Stimulated activated naive B cell treated with anti-CD40 and anti-IgM and Interleukin-4, amounts not matched to agents 10 μg/mL and 1 μg/mL and 100 μg/mL, for 72 hours (primary cell): ENCODE measurements at regions not wholly inside any gene's neighbourhood (a gene's known extent, or its start where the extent isn't known, plus 50 kb on each side); places are given as distances from the start of the nearest gene placed in this dataset.

ENCODE experiments used
- ATAC-seq, 2 donors: fragments of 150-1000 bp; cut with Tn5 transposase; replicated peaks; 2 replicates each; pipeline ENCODE4 v1.10.0; 2021; ENCODE audit warnings: moderate library complexity in 1 of 2
- DNase-seq: peaks from one replicate; pipeline ENCODE4 v3.0.0; 2021
- H3K27ac Mint-ChIP-seq: one replicate; pipeline ENCODE4 v1.8.0; 2022; ENCODE audit warnings: mild to moderate bottlenecking, mixed read lengths
- H3K27me3 Mint-ChIP-seq, 2 donors: one replicate each; pipeline ENCODE4 v1.8.0; 2022; ENCODE audit warnings: mixed read lengths in 2 of 2
- H3K36me3 Mint-ChIP-seq, 2 donors: one replicate each; pipeline ENCODE4 v1.8.0; 2022; ENCODE audit warnings: mixed read lengths in 2 of 2, mild to moderate bottlenecking in 1 of 2
- H3K4me1 Mint-ChIP-seq, 2 donors: one replicate each; pipeline ENCODE4 v1.8.0; 2022; ENCODE audit warnings: mixed read lengths in 2 of 2, mild to moderate bottlenecking in 1 of 2
- H3K4me3 Mint-ChIP-seq, 2 donors: one replicate each; pipeline ENCODE4 v1.8.0; 2022; ENCODE audit warnings: mild to moderate bottlenecking in 2 of 2, mixed read lengths in 2 of 2, moderate library complexity in 1 of 2
- H3K9me3 Mint-ChIP-seq, 2 donors: one replicate each; pipeline ENCODE4 v1.8.0; 2022; ENCODE audit warnings: mixed read lengths in 2 of 2, mild to moderate bottlenecking in 1 of 2

GRCh38 chr14:42334931-42335330 lies 728.3 kb downstream of the LRFN5 start:
- H3K27me3 Mint-ChIP-seq: no peaks in the 10 kb centered on the region
- H3K4me1 Mint-ChIP-seq: peaks cover 4 to 5% of the 10 kb centered on the region in 2 donors
- peaks cover 0 to 2% of the 10 kb centered on the region in 2 donors for H3K9me3 Mint-ChIP-seq
- DNase-seq (no peak), ATAC-seq (no peak)
- no peak overlapping the region for H3K4me3 Mint-ChIP-seq
- no peak overlapping the region for H3K27ac Mint-ChIP-seq
- no peaks in the 10 kb centered on the region for H3K36me3 Mint-ChIP-seq

- Mint-ChIP-seq H3K36me3 (no peaks in the 10 kb centered on the region), H3K27me3 (no peaks in the 10 kb centered on the region), H3K9me3 (no peaks in the 10 kb centered on the region), H3K4me1 (peaks cover 15 to 16% of the 10 kb centered on the region in 2 donors), H3K4me3 (no peak overlapping the region), H3K27ac (no peak overlapping the region)
- ATAC-seq (peak; percentile 33 to 36), DNase-seq (no peak)
Observed at GRCh38 chr14:42323426-42323825, 716.8 kb downstream of the LRFN5 start.

- Mint-ChIP-seq H3K4me3 (peak overlapping the region in 1 of 2 donors; percentile 11), H3K36me3 (no peaks in the 10 kb centered on the region), H3K27ac (no peak overlapping the region), H3K27me3 (no peaks in the 10 kb centered on the region), H3K4me1 (peaks cover 11 to 16% of the 10 kb centered on the region in 2 donors), H3K9me3 (no peaks in the 10 kb centered on the region)
- ATAC-seq (peak; percentile 57 to 76), DNase-seq (no peak)
Observed at GRCh38 chr14:42322531-42323284, 716.0 kb downstream of the LRFN5 start.

GRCh38 chr14:42319996-42320395 lies 713.3 kb downstream of the LRFN5 start:
- Mint-ChIP-seq H3K27me3 (no peaks in the 10 kb centered on the region), H3K4me3 (no peak overlapping the region), H3K27ac (no peak overlapping the region), H3K36me3 (no peaks in the 10 kb centered on the region), H3K4me1 (peaks cover 9 to 16% of the 10 kb centered on the region in 2 donors), H3K9me3 (no peaks in the 10 kb centered on the region)
- ATAC-seq (no peak), DNase-seq (no peak)

GRCh38 chr14:42316693-42317092 lies 710.0 kb downstream of the LRFN5 start:
- no peak for ATAC-seq
- DNase-seq: no peak
- Mint-ChIP-seq H3K4me1 (no peaks in the 10 kb centered on the region), H3K27ac (no peak overlapping the region), H3K36me3 (no peaks in the 10 kb centered on the region), H3K27me3 (no peaks in the 10 kb centered on the region), H3K4me3 (no peak overlapping the region), H3K9me3 (peaks cover 3 to 4% of the 10 kb centered on the region in 2 donors)

- H3K9me3 Mint-ChIP-seq: peaks cover 12 to 16% of the 10 kb centered on the region in 2 donors
- H3K4me3 Mint-ChIP-seq: no peak overlapping the region
- no peaks in the 10 kb centered on the region for H3K4me1 Mint-ChIP-seq
- ATAC-seq: no peak
- no peak for DNase-seq
- H3K36me3 Mint-ChIP-seq: no peaks in the 10 kb centered on the region
- no peak overlapping the region for H3K27ac Mint-ChIP-seq
- no peaks in the 10 kb centered on the region for H3K27me3 Mint-ChIP-seq
Observed at GRCh38 chr14:42311876-42312275, 705.2 kb downstream of the LRFN5 start.

- H3K4me1 Mint-ChIP-seq: no peaks in the 10 kb centered on the region
- H3K27me3 Mint-ChIP-seq: no peaks in the 10 kb centered on the region
- H3K27ac Mint-ChIP-seq: no peak overlapping the region
- H3K4me3 Mint-ChIP-seq: no peak overlapping the region
- no peaks in the 10 kb centered on the region for H3K36me3 Mint-ChIP-seq
- peaks cover 13 to 15% of the 10 kb centered on the region in 2 donors for H3K9me3 Mint-ChIP-seq
- ATAC-seq (no peak), DNase-seq (no peak)
Observed at GRCh38 chr14:42307239-42307825, 700.7 kb downstream of the LRFN5 start.

GRCh38 chr14:42299692-42300091 lies 693.0 kb downstream of the LRFN5 start:
- no peaks in the 10 kb centered on the region for H3K27me3 Mint-ChIP-seq
- ATAC-seq (peak; percentile 61 to 73), DNase-seq (no peak)
- H3K27ac Mint-ChIP-seq: no peak overlapping the region
- H3K9me3 Mint-ChIP-seq: peaks cover 0 to 3% of the 10 kb centered on the region in 2 donors
- H3K4me1 Mint-ChIP-seq: peaks cover 2 to 5% of the 10 kb centered on the region in 2 donors
- peak overlapping the region in 1 of 2 donors; percentile 39 for H3K4me3 Mint-ChIP-seq
- no peaks in the 10 kb centered on the region for H3K36me3 Mint-ChIP-seq

- Mint-ChIP-seq H3K9me3 (peaks cover 0 to 2% of the 10 kb centered on the region in 2 donors), H3K36me3 (no peaks in the 10 kb centered on the region), H3K27me3 (no peaks in the 10 kb centered on the region), H3K4me1 (peaks cover 0 to 1% of the 10 kb centered on the region in 2 donors), H3K4me3 (no peak overlapping the region), H3K27ac (no peak overlapping the region)
- DNase-seq: no peak
- no peak for ATAC-seq
Observed at GRCh38 chr14:42293180-42293579, 686.5 kb downstream of the LRFN5 start.

- ATAC-seq: no peak
- no peaks in the 10 kb centered on the region for H3K4me1 Mint-ChIP-seq
- peaks cover 4% of the 10 kb centered on the region in 2 donors for H3K9me3 Mint-ChIP-seq
- H3K36me3 Mint-ChIP-seq: no peaks in the 10 kb centered on the region
- H3K27me3 Mint-ChIP-seq: no peaks in the 10 kb centered on the region
- DNase-seq: no peak
- no peak overlapping the region for H3K27ac Mint-ChIP-seq
- H3K4me3 Mint-ChIP-seq: no peak overlapping the region
Observed at GRCh38 chr14:42277840-42278239, 671.2 kb downstream of the LRFN5 start.

GRCh38 chr14:42269234-42269633 lies 662.6 kb downstream of the LRFN5 start:
- H3K4me3 Mint-ChIP-seq: no peak overlapping the region
- H3K9me3 Mint-ChIP-seq: peaks cover 0 to 5% of the 10 kb centered on the region in 2 donors
- H3K27me3 Mint-ChIP-seq: no peaks in the 10 kb centered on the region
- no peaks in the 10 kb centered on the region for H3K36me3 Mint-ChIP-seq
- no peak for ATAC-seq
- H3K4me1 Mint-ChIP-seq: no peaks in the 10 kb centered on the region
- H3K27ac Mint-ChIP-seq: no peak overlapping the region
- DNase-seq: no peak

GRCh38 chr14:42248131-42248530 lies 641.5 kb downstream of the LRFN5 start:
- H3K36me3 Mint-ChIP-seq: no peaks in the 10 kb centered on the region
- no peak overlapping the region for H3K27ac Mint-ChIP-seq
- H3K4me3 Mint-ChIP-seq: no peak overlapping the region
- no peaks in the 10 kb centered on the region for H3K27me3 Mint-ChIP-seq
- H3K4me1 Mint-ChIP-seq: no peaks in the 10 kb centered on the region
- DNase-seq: no peak
- no peak for ATAC-seq
- peaks cover 0 to 3% of the 10 kb centered on the region in 2 donors for H3K9me3 Mint-ChIP-seq

- Mint-ChIP-seq H3K27me3 (no peaks in the 10 kb centered on the region), H3K36me3 (no peaks in the 10 kb centered on the region), H3K4me3 (no peak overlapping the region), H3K4me1 (no peaks in the 10 kb centered on the region), H3K27ac (no peak overlapping the region), H3K9me3 (peaks cover 4 to 10% of the 10 kb centered on the region in 2 donors)
- DNase-seq: no peak
- ATAC-seq: no peak
Observed at GRCh38 chr14:42241101-42241500, 634.4 kb downstream of the LRFN5 start.

- Mint-ChIP-seq H3K4me3 (no peak overlapping the region), H3K9me3 (peaks cover 0 to 2% of the 10 kb centered on the region in 2 donors), H3K27ac (no peak overlapping the region), H3K27me3 (no peaks in the 10 kb centered on the region), H3K4me1 (no peaks in the 10 kb centered on the region), H3K36me3 (no peaks in the 10 kb centered on the region)
- DNase-seq: no peak
- ATAC-seq: no peak
Observed at GRCh38 chr14:42229976-42230375, 623.3 kb downstream of the LRFN5 start.

- H3K4me3 Mint-ChIP-seq: no peak overlapping the region
- ATAC-seq: no peak
- H3K9me3 Mint-ChIP-seq: peaks cover 0 to 2% of the 10 kb centered on the region in 2 donors
- no peak overlapping the region for H3K27ac Mint-ChIP-seq
- DNase-seq: no peak
- peaks cover 0 to under 1% of the 10 kb centered on the region in 2 donors for H3K4me1 Mint-ChIP-seq
- no peaks in the 10 kb centered on the region for H3K27me3 Mint-ChIP-seq
- H3K36me3 Mint-ChIP-seq: no peaks in the 10 kb centered on the region
Observed at GRCh38 chr14:42229294-42229693, 622.6 kb downstream of the LRFN5 start.
